ENCODE measurements at regions not wholly inside any gene's neighbourhood (a gene's known extent, or its start where the extent isn't known, plus 50 kb on each side); places are given as distances from the start of the nearest gene placed in this dataset.
"Not testable (repeated sequence)": the region's sequence is repeated elsewhere in the genome, so short reads cannot be mapped to it uniquely, and the experiment has no call there.

GRCh38 chr21:5055996-5056962 is 5465.1 kb upstream of the TPTE start:
- not testable (repeated sequence) for H3K36me3 Mint-ChIP-seq; DNase-seq; H3K4me3 Mint-ChIP-seq; H3K27ac Mint-ChIP-seq; H3K4me1 Mint-ChIP-seq; H3K9me3 Mint-ChIP-seq; H3K27me3 Mint-ChIP-seq (ENCODE audit: low read depth in 3 of 3)

GRCh38 chr21:5057077-5057476 is 5464.3 kb upstream of the TPTE start:
- not testable (repeated sequence) for H3K27ac Mint-ChIP-seq; H3K4me3 Mint-ChIP-seq; H3K9me3 Mint-ChIP-seq; H3K4me1 Mint-ChIP-seq; H3K36me3 Mint-ChIP-seq; H3K27me3 Mint-ChIP-seq (ENCODE audit: low read depth in 3 of 3); DNase-seq

GRCh38 chr21:5060364-5061083 is 5460.9 kb upstream of the TPTE start:
- not testable (repeated sequence) for H3K27me3 Mint-ChIP-seq (ENCODE audit: low read depth in 3 of 3); H3K4me1 Mint-ChIP-seq; H3K36me3 Mint-ChIP-seq; DNase-seq; H3K4me3 Mint-ChIP-seq; H3K27ac Mint-ChIP-seq; H3K9me3 Mint-ChIP-seq

GRCh38 chr21:5064581-5065142 is 5456.7 kb upstream of the TPTE start:
- H3K9me3 Mint-ChIP-seq; H3K27me3 Mint-ChIP-seq (ENCODE audit: low read depth in 3 of 3); DNase-seq; H3K36me3 Mint-ChIP-seq; H3K27ac Mint-ChIP-seq; H3K4me3 Mint-ChIP-seq; H3K4me1 Mint-ChIP-seq: not testable (repeated sequence)

- not testable (repeated sequence) for H3K4me3 Mint-ChIP-seq; H3K9me3 Mint-ChIP-seq; H3K36me3 Mint-ChIP-seq; H3K27ac Mint-ChIP-seq; H3K4me1 Mint-ChIP-seq; H3K27me3 Mint-ChIP-seq (ENCODE audit: low read depth in 3 of 3)
- peak; percentile 36 to 59 (median 58) for DNase-seq
These were observed 5455.9 kb upstream of the TPTE start for GRCh38 chr21:5065240-5066211.

- not testable (repeated sequence) for H3K9me3 Mint-ChIP-seq; H3K36me3 Mint-ChIP-seq; H3K27me3 Mint-ChIP-seq (ENCODE audit: low read depth in 3 of 3); DNase-seq; H3K4me1 Mint-ChIP-seq; H3K27ac Mint-ChIP-seq; H3K4me3 Mint-ChIP-seq
These were observed 5454.6 kb upstream of the TPTE start for GRCh38 chr21:5066682-5067251.

GRCh38 chr21:5067326-5068048 is 5453.9 kb upstream of the TPTE start:
- not testable (repeated sequence) for H3K4me1 Mint-ChIP-seq; H3K27me3 Mint-ChIP-seq (ENCODE audit: low read depth in 3 of 3); H3K27ac Mint-ChIP-seq; DNase-seq; H3K4me3 Mint-ChIP-seq; H3K36me3 Mint-ChIP-seq; H3K9me3 Mint-ChIP-seq

GRCh38 chr21:5068649-5069048 is 5452.7 kb upstream of the TPTE start:
- not testable (repeated sequence) for H3K27ac Mint-ChIP-seq; H3K9me3 Mint-ChIP-seq; DNase-seq; H3K4me3 Mint-ChIP-seq; H3K27me3 Mint-ChIP-seq (ENCODE audit: low read depth in 3 of 3); H3K4me1 Mint-ChIP-seq; H3K36me3 Mint-ChIP-seq

GRCh38 chr21:5071180-5071579 is 5450.2 kb upstream of the TPTE start:
- not testable (repeated sequence) for H3K27ac Mint-ChIP-seq, DNase-seq

GRCh38 chr21:5076854-5077253 is 5444.5 kb upstream of the TPTE start:
- H3K4me3 Mint-ChIP-seq; H3K27me3 Mint-ChIP-seq (ENCODE audit: low read depth in 3 of 3); H3K36me3 Mint-ChIP-seq; H3K4me1 Mint-ChIP-seq; DNase-seq; H3K9me3 Mint-ChIP-seq; H3K27ac Mint-ChIP-seq: not testable (repeated sequence)

More at GRCh38 chr21:5071180-5071579, 5450.2 kb upstream of the TPTE start:
- not testable (repeated sequence) for H3K27me3 Mint-ChIP-seq (ENCODE audit: low read depth in 3 of 3); H3K9me3 Mint-ChIP-seq; H3K4me3 Mint-ChIP-seq; H3K4me1 Mint-ChIP-seq; H3K36me3 Mint-ChIP-seq

- not testable (repeated sequence) for H3K9me3 Mint-ChIP-seq; H3K27me3 Mint-ChIP-seq (ENCODE audit: low read depth in 3 of 3); H3K27ac Mint-ChIP-seq; H3K36me3 Mint-ChIP-seq; H3K4me3 Mint-ChIP-seq; DNase-seq; H3K4me1 Mint-ChIP-seq
These were observed 5442.0 kb upstream of the TPTE start for GRCh38 chr21:5079361-5079760.

GRCh38 chr21:5080015-5080414 is 5441.4 kb upstream of the TPTE start:
- H3K4me1 Mint-ChIP-seq; DNase-seq; H3K27me3 Mint-ChIP-seq (ENCODE audit: low read depth in 3 of 3): not testable (repeated sequence)

GRCh38 chr21:5084246-5084645 is 5437.1 kb upstream of the TPTE start:
- H3K36me3 Mint-ChIP-seq; H3K4me3 Mint-ChIP-seq; H3K27me3 Mint-ChIP-seq (ENCODE audit: low read depth in 3 of 3); H3K27ac Mint-ChIP-seq; DNase-seq; H3K4me1 Mint-ChIP-seq; H3K9me3 Mint-ChIP-seq: not testable (repeated sequence)

More at GRCh38 chr21:5080015-5080414, 5441.4 kb upstream of the TPTE start:
- H3K4me3 Mint-ChIP-seq, H3K9me3 Mint-ChIP-seq, H3K36me3 Mint-ChIP-seq, H3K27ac Mint-ChIP-seq: not testable (repeated sequence)

Data from immature natural killer cell (primary cell).